Adrenal gland (tissue), 9 donors: ENCODE measurements at regions not wholly inside any gene's neighbourhood (a gene's known extent, or its start where the extent isn't known, plus 50 kb on each side); places are given as distances from the start of the nearest gene placed in this dataset.

Experiments used
- DNase-seq, 7 donors: peaks; one replicate each; pipeline ENCODE4 v3.0.0-alpha.2; 2019 to 2020
- H3K27ac ChIP-seq, 5 donors: fragments of 200-600 bp; sonication (generic) in 4 of 5; 1 replicate in 3 of 5; 2 replicates in 2 of 5; pipeline versions ENCODE4 v1.5.1 to v1.8.0; 2016 to 2020; ENCODE audit warnings: mild to moderate bottlenecking in 1 of 5
- H3K27me3 ChIP-seq: fragments of 200-600 bp; 2 replicates; pipeline ENCODE4 v1.8.0; 2021
- H3K36me3 ChIP-seq, 2 donors: fragments of 200-600 bp; replicated peaks in 1 of 2; 1 replicate in 1 of 2; 2 replicates in 1 of 2; pipeline versions ENCODE4 v1.5.1 to v1.8.0; 2018 to 2022
- H3K4me1 ChIP-seq, 2 donors: fragments of 200-600 bp; replicated peaks in 1 of 2; 1 replicate in 1 of 2; 2 replicates in 1 of 2; pipeline versions ENCODE4 v1.5.1 to v1.8.0; 2018 to 2021
- H3K4me3 ChIP-seq, 4 donors: fragments of 200-600 bp; sonication (generic) in 3 of 4; one replicate each; pipeline ENCODE4 v1.5.1; 2016 to 2018
- H3K9me3 ChIP-seq, 3 donors: fragments of 200-600 bp; sonication (generic) in 1 of 3; replicated peaks in 1 of 3; 1 replicate in 2 of 3; 2 replicates in 1 of 3; pipeline versions ENCODE4 v1.5.1 to v1.8.0; 2016 to 2021
- POLR2A ChIP-seq, 2 donors: fragments of 450-650 bp; IDR thresholded peaks; one replicate each; pipeline ENCODE4 v1.6.1; 2017; ENCODE audit warnings: antibody characterized with exemption in 2 of 2, mild to moderate bottlenecking in 2 of 2, moderate library complexity in 1 of 2
- WGBS, 4 donors: extraction: QIAGEN DNeasy Blood & Tissue Kit in 2 of 4; methylation state at CpG; one replicate each; pipeline versions ENCODE4 v1.1.5 to v1.1.7; 2013 to 2017; 5-methylcytosine and 5-hydroxymethylcytosine counted together
- intact Hi-C, 2 donors: fragments of 100-400 bp; cut with DNase I; formaldehyde crosslinking; loops; one replicate each; pipeline versions ENCODE4 v1.14.1 to v1.15.0; 2022 to 2023
- TF ChIP-seq, protein P1 (sequence below), 6 experiments: fragments of 450-650 bp in 4 of 6; fragments of 200-600 bp in 2 of 6; sonication (generic) in 1 of 6; IDR thresholded peaks; 1 replicate in 5 of 6; 2 replicates in 1 of 6; pipeline versions ENCODE4 v1.5.1 to v1.8.0; 2016 to 2021; ENCODE audit warnings: antibody characterized with exemption in 6 of 6, mild to moderate bottlenecking in 2 of 6, moderate library complexity in 1 of 6
- donor health status: healthy with polysubstance abuse.
- donor health status: Bipolar disorder and iron deficiency.
- donor health status: DM: yes; HTN: yes; CAD: no.
- donor health status: DM: no; HTN: no; CAD: no.
- donor health status: DM: no; HTN: no; CAD: no.

- no peaks in the 10 kb centered on the region for H3K36me3 ChIP-seq
- no peaks in the 10 kb centered on the region for H3K4me1 ChIP-seq
- no peaks in the 10 kb centered on the region for H3K27me3 ChIP-seq
- no peaks in the 10 kb centered on the region for H3K9me3 ChIP-seq
- no peak for TF ChIP-seq POLR2A (IDR thresholded peaks at IDR 0.05)
- TF ChIP-seq, protein P1, sequence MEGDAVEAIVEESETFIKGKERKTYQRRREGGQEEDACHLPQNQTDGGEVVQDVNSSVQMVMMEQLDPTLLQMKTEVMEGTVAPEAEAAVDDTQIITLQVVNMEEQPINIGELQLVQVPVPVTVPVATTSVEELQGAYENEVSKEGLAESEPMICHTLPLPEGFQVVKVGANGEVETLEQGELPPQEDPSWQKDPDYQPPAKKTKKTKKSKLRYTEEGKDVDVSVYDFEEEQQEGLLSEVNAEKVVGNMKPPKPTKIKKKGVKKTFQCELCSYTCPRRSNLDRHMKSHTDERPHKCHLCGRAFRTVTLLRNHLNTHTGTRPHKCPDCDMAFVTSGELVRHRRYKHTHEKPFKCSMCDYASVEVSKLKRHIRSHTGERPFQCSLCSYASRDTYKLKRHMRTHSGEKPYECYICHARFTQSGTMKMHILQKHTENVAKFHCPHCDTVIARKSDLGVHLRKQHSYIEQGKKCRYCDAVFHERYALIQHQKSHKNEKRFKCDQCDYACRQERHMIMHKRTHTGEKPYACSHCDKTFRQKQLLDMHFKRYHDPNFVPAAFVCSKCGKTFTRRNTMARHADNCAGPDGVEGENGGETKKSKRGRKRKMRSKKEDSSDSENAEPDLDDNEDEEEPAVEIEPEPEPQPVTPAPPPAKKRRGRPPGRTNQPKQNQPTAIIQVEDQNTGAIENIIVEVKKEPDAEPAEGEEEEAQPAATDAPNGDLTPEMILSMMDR (IDR thresholded peaks at IDR 0.05) = no peak
- H3K4me3 ChIP-seq = no peak overlapping the region
- intact Hi-C loops = no loop called here
- WGBS, 4 donors = 79 to 84% (median 84%) methylated on average over 4 of the region's 4 CpGs
- H3K27ac ChIP-seq = no peak overlapping the region
- no peak for DNase-seq
Observed at GRCh38 chr6:168255283-168255881, 64.2 kb downstream of the DACT2 start.

DNA sequence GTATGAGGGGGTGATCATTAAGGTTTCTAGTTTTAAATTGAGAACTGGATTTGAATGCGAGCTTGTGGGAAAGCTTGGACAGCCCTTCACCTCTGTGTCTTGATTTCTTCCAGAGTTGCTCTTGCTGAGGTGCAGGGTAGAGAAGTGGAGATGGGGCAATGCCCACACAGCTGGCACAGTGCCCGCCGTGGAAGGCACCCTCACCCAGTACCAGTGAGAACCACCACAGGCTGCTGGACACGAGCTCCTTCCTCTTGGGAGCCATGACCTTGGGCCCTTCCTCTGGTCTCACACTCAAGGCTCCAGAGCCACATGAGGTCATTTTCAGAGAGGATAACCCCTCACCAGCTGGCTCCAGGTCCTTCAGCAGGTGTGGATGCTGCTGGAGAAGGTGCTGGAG, 67.3 kb downstream of the DACT2 start:
- no peak overlapping the region for H3K4me3 ChIP-seq
- no peaks in the 10 kb centered on the region for H3K4me1 ChIP-seq
- WGBS, 4 donors = 56 to 80% (median 70%) methylated on average over 4 of the region's 4 CpGs
- DNase-seq = no peak
- no peaks in the 10 kb centered on the region for H3K36me3 ChIP-seq
- H3K9me3 ChIP-seq = no peaks in the 10 kb centered on the region
- intact Hi-C loops = no loop called here
- H3K27me3 ChIP-seq = no peaks in the 10 kb centered on the region
- H3K27ac ChIP-seq = no peak overlapping the region
- TF ChIP-seq, protein P1 (IDR thresholded peaks at IDR 0.05) = no peak
- TF ChIP-seq POLR2A (IDR thresholded peaks at IDR 0.05) = no peak

DNA sequence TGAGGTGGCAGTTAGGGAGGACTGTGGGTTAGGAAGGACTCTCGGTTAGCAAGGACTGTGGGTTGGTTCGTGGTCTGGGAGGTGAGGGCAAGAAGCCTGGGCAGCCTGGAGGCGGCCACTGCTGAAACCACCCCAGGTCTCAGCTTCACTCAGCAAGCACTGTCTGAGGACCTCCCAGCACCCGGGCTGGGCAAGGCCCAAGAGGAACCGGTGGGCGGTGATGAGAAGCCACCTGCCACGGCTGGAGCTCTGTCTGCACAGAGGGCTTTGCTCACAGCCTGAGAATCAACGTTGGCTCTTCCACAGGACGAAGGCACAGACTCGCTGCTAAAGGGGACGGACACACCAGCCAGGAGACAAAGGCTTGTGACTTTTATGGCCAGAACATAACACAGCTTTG, 69.3 kb downstream of the DACT2 start:
- no peak overlapping the region for H3K4me3 ChIP-seq
- intact Hi-C loops = no loop called here
- 81 to 90% (median 85%) methylated on average over 9 to 11 of the region's 11 CpGs for WGBS, 4 donors

DNA sequence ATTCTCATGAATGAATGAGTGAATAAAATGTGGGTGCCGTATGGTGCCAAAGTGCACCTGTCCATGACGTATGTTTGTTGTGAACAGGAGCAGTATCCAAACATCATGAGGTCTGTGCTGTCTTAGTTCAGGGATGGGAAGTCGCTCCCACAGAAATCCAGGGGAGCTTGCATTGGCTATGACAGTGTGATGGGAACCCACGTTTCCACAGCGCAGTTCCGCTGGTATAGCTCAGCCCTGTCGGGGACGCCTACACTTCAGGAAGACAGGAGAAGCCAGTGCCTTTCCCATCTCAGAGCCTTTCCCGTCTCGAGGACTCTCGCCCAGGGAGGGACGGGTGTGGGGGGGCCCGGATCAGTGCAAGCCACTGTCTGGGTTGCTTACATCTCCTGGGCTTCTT, 69.8 kb downstream of the DACT2 start:
- intact Hi-C loops = no loop called here
- Histone ChIP-seq H3K4me3 (no peak overlapping the region), H3K4me1 (no peaks in the 10 kb centered on the region), H3K9me3 (no peaks in the 10 kb centered on the region), H3K27me3 (no peaks in the 10 kb centered on the region), H3K36me3 (no peaks in the 10 kb centered on the region), H3K27ac (no peak overlapping the region)
- TF ChIP-seq POLR2A (IDR thresholded peaks at IDR 0.05) = no peak
- TF ChIP-seq, protein P1 (IDR thresholded peaks at IDR 0.05) = no peak
- 82 to 84% (median 83%) methylated on average over 13 of the region's 13 CpGs for WGBS, 4 donors
- no peak for DNase-seq

More for the DNA sequence above, 69.3 kb downstream of the DACT2 start:
- Histone ChIP-seq H3K36me3 (no peaks in the 10 kb centered on the region), H3K4me1 (no peaks in the 10 kb centered on the region), H3K27me3 (no peaks in the 10 kb centered on the region), H3K27ac (no peak overlapping the region), H3K9me3 (no peaks in the 10 kb centered on the region)
- TF ChIP-seq, protein P1 (IDR thresholded peaks at IDR 0.05) = no peak
- no peak for TF ChIP-seq POLR2A (IDR thresholded peaks at IDR 0.05)
- no peak for DNase-seq
